ENCODE measurements at regions not wholly inside any gene's neighbourhood (a gene's known extent, or its start where the extent isn't known, plus 50 kb on each side); places are given as distances from the start of the nearest gene placed in this dataset.

DNA sequence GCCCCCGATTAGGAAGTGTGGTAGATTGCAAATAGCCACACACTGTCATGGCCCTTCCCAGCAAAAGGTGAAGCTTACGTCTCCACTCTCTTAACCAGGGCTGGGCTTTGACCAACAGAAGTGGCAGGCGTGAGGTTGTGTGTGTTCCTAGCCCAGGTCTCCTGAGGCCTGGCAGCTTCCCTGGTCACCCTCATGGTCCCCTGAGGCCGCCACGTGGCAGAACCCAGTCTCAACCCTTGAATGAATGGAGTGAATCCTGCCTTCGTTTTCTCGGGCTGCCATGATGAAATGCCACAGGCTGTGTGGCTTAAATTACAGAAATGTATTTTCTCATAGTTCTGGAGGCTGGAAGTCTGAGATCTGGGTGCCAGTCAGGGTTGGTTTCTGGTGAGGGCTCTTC is 370.4 kb downstream of the IRX2 start:
- H3K4me3 ChIP-seq = no peak overlapping the region
- no peak overlapping the region for H3K27ac ChIP-seq
- H3K9me3 ChIP-seq = no peaks in the 10 kb centered on the region
- intact Hi-C loops (cut with DNase I) = no loop called here
- no peaks in the 10 kb centered on the region for H3K36me3 ChIP-seq
- no peak for TF ChIP-seq CTCF (IDR thresholded peaks at IDR 0.05)
- no peak overlapping the region for H3K9ac ChIP-seq (ENCODE audit: low read depth in 2 of 2, low read length in 2 of 2)
- no peaks in the 10 kb centered on the region for H3K27me3 ChIP-seq
- H3K4me1 ChIP-seq = no peaks in the 10 kb centered on the region
- DNase-seq = no peak

DNA sequence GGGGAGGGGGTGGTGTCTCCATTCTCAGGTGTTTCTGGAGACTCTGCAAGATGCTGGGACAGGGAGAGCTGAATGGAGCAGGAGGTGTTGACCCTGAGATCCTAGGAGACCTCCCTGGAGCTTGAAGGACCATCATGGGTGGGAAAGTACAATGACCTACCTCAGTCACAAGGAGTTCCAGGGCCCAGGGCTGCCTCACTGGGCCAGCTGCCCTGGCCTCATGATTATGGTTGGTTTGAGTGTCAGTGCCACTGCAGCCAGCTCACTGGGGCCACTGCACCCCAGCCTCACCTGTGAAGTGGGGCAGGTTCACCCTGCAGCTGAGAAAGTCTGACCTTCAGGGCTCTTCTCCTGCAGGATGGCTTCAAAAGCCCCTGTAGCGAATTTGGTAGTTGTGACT is 372.5 kb downstream of the IRX2 start:
- TF ChIP-seq CTCF (IDR thresholded peaks at IDR 0.05) = no peak
- intact Hi-C loops (cut with DNase I) = no loop called here
- H3K36me3 ChIP-seq = no peaks in the 10 kb centered on the region
- DNase-seq = no peak
- no peak overlapping the region for H3K9ac ChIP-seq (ENCODE audit: low read depth in 2 of 2, low read length in 2 of 2)
- H3K4me3 ChIP-seq = no peak overlapping the region
- no peaks in the 10 kb centered on the region for H3K4me1 ChIP-seq
- H3K9me3 ChIP-seq = no peaks in the 10 kb centered on the region
- no peaks in the 10 kb centered on the region for H3K27me3 ChIP-seq
- H3K27ac ChIP-seq = no peak overlapping the region

GRCh38 chr5:2378108-2378507 is 373.4 kb downstream of the IRX2 start:
- Histone ChIP-seq H3K27ac (no peak overlapping the region), H3K4me1 (no peaks in the 10 kb centered on the region), H3K27me3 (no peaks in the 10 kb centered on the region), H3K36me3 (no peaks in the 10 kb centered on the region), H3K4me3 (no peak overlapping the region), H3K9ac (ENCODE audit: low read depth in 2 of 2, low read length in 2 of 2) (no peak overlapping the region), H3K9me3 (no peaks in the 10 kb centered on the region)
- DNase-seq = no peak
- no peak for TF ChIP-seq CTCF (IDR thresholded peaks at IDR 0.05)
- intact Hi-C loops (cut with DNase I) = no loop called here

GRCh38 chr5:2376486-2376885 is 375.0 kb downstream of the IRX2 start:
- no peaks in the 10 kb centered on the region for H3K36me3 ChIP-seq
- no peak overlapping the region for H3K9ac ChIP-seq (ENCODE audit: low read depth in 2 of 2, low read length in 2 of 2)
- no peak for DNase-seq
- H3K4me1 ChIP-seq = no peaks in the 10 kb centered on the region
- intact Hi-C loops (cut with DNase I) = no loop called here
- H3K27ac ChIP-seq = no peak overlapping the region
- no peaks in the 10 kb centered on the region for H3K9me3 ChIP-seq
- H3K27me3 ChIP-seq = no peaks in the 10 kb centered on the region
- no peak for TF ChIP-seq CTCF (IDR thresholded peaks at IDR 0.05)
- H3K4me3 ChIP-seq = no peak overlapping the region

GRCh38 chr5:2375757-2376250 is 375.7 kb downstream of the IRX2 start:
- H3K9me3 ChIP-seq = no peaks in the 10 kb centered on the region
- H3K27me3 ChIP-seq = no peaks in the 10 kb centered on the region
- no peak overlapping the region for H3K9ac ChIP-seq (ENCODE audit: low read depth in 2 of 2, low read length in 2 of 2)
- DNase-seq = no peak
- intact Hi-C loops (cut with DNase I) = no loop called here
- no peak for TF ChIP-seq CTCF (IDR thresholded peaks at IDR 0.05)
- H3K36me3 ChIP-seq = no peaks in the 10 kb centered on the region
- H3K27ac ChIP-seq = no peak overlapping the region
- H3K4me1 ChIP-seq = no peaks in the 10 kb centered on the region
- H3K4me3 ChIP-seq = no peak overlapping the region

DNA sequence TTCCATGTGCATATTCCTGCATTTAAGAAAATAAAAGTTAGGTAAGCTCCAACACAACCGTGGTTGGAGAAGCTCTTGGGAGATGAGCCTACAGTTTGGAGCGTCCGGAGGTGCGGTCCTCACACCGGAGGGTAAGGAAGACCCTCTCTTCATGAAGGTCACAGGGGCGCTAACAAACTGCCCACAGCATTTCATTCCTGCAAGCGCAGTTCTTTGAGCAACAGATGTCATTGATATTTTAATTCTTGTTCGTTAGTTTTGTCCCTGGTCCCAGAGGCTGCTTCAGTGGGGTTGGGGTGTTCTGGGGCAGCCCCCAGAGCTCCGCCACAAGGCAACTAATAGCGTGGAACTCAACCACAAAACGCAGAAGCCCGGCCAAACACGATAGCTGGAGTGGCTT is 376.2 kb downstream of the IRX2 start:
- no peaks in the 10 kb centered on the region for H3K36me3 ChIP-seq
- DNase-seq = no peak
- H3K4me1 ChIP-seq = no peaks in the 10 kb centered on the region
- H3K9ac ChIP-seq (ENCODE audit: low read depth in 2 of 2, low read length in 2 of 2) = no peak overlapping the region
- no peak for TF ChIP-seq CTCF (IDR thresholded peaks at IDR 0.05)
- H3K27ac ChIP-seq = no peak overlapping the region
- H3K4me3 ChIP-seq = no peak overlapping the region
- no peaks in the 10 kb centered on the region for H3K27me3 ChIP-seq
- intact Hi-C loops (cut with DNase I) = no loop called here
- H3K9me3 ChIP-seq = no peaks in the 10 kb centered on the region

Measured in colonic mucosa (tissue), 4 donors.